ENCODE measurements at regions not wholly inside any gene's neighbourhood (a gene's known extent, or its start where the extent isn't known, plus 50 kb on each side); places are given as distances from the start of the nearest gene placed in this dataset.
"Not testable (repeated sequence)": the region's sequence is repeated elsewhere in the genome, so short reads cannot be mapped to it uniquely, and the experiment has no call there.

- Histone ChIP-seq H3K27ac (no peak overlapping the region), H3K4me1 (ENCODE audit: control insufficient read depth in 1 of 2, insufficient read depth in 1 of 2, low read depth in 1 of 2, low read length in 1 of 2) (no peaks in the 10 kb centered on the region), H3K4me3 (ENCODE audit: low read depth in 1 of 2, low read length in 1 of 2) (no peak overlapping the region), H3K36me3 (no peaks in the 10 kb centered on the region), H3K9me3 (no peaks in the 10 kb centered on the region), H3K27me3 (no peaks in the 10 kb centered on the region)
- no peak for TF ChIP-seq CTCF (IDR thresholded peaks at IDR 0.05)
Measured at GRCh38 chr7:152956006-152956405, 196.5 kb downstream of the ACTR3B start.

GRCh38 chr7:152959610-152960009 lies 200.1 kb downstream of the ACTR3B start:
- Histone ChIP-seq H3K27me3 (no peaks in the 10 kb centered on the region), H3K27ac (no peak overlapping the region), H3K4me1 (ENCODE audit: control insufficient read depth in 1 of 2, insufficient read depth in 1 of 2, low read depth in 1 of 2, low read length in 1 of 2) (no peaks in the 10 kb centered on the region), H3K4me3 (ENCODE audit: low read depth in 1 of 2, low read length in 1 of 2) (no peak overlapping the region), H3K9me3 (no peaks in the 10 kb centered on the region), H3K36me3 (no peaks in the 10 kb centered on the region)
- no peak for TF ChIP-seq CTCF (IDR thresholded peaks at IDR 0.05)

- not testable (repeated sequence) for H3K27ac ChIP-seq; H3K4me3 ChIP-seq (ENCODE audit: low read depth in 1 of 2, low read length in 1 of 2); H3K9me3 ChIP-seq; H3K36me3 ChIP-seq; H3K4me1 ChIP-seq (ENCODE audit: control insufficient read depth in 1 of 2, insufficient read depth in 1 of 2, low read depth in 1 of 2, low read length in 1 of 2); H3K27me3 ChIP-seq
Measured at GRCh38 chr7:152961796-152962195, 202.2 kb downstream of the ACTR3B start.

GRCh38 chr7:152966189-152966588 lies 206.6 kb downstream of the ACTR3B start:
- Histone ChIP-seq H3K4me3 (ENCODE audit: low read depth in 1 of 2, low read length in 1 of 2) (no peak overlapping the region), H3K27ac (no peak overlapping the region), H3K4me1 (ENCODE audit: control insufficient read depth in 1 of 2, insufficient read depth in 1 of 2, low read depth in 1 of 2, low read length in 1 of 2) (no peaks in the 10 kb centered on the region), H3K36me3 (no peaks in the 10 kb centered on the region), H3K9me3 (no peaks in the 10 kb centered on the region), H3K27me3 (no peaks in the 10 kb centered on the region)
- no peak for TF ChIP-seq CTCF (IDR thresholded peaks at IDR 0.05)

- Histone ChIP-seq H3K9me3 (no peaks in the 10 kb centered on the region), H3K36me3 (no peaks in the 10 kb centered on the region), H3K4me3 (ENCODE audit: low read depth in 1 of 2, low read length in 1 of 2) (no peak overlapping the region), H3K4me1 (ENCODE audit: control insufficient read depth in 1 of 2, insufficient read depth in 1 of 2, low read depth in 1 of 2, low read length in 1 of 2) (no peaks in the 10 kb centered on the region), H3K27me3 (no peaks in the 10 kb centered on the region), H3K27ac (no peak overlapping the region)
- no peak for TF ChIP-seq CTCF (IDR thresholded peaks at IDR 0.05)
Measured at GRCh38 chr7:152967958-152968357, 208.4 kb downstream of the ACTR3B start.

GRCh38 chr7:152968514-152968913 lies 209.0 kb downstream of the ACTR3B start:
- Histone ChIP-seq H3K27ac (no peak overlapping the region), H3K4me1 (ENCODE audit: control insufficient read depth in 1 of 2, insufficient read depth in 1 of 2, low read depth in 1 of 2, low read length in 1 of 2) (no peaks in the 10 kb centered on the region), H3K36me3 (no peaks in the 10 kb centered on the region), H3K4me3 (ENCODE audit: low read depth in 1 of 2, low read length in 1 of 2) (no peak overlapping the region), H3K9me3 (no peaks in the 10 kb centered on the region), H3K27me3 (no peaks in the 10 kb centered on the region)
- no peak for TF ChIP-seq CTCF (IDR thresholded peaks at IDR 0.05)

All from neutrophil (primary cell).